ENCODE measurements at regions not wholly inside any gene's neighbourhood (a gene's known extent, or its start where the extent isn't known, plus 50 kb on each side); places are given as distances from the start of the nearest gene placed in this dataset.
"Not testable (repeated sequence)": the region's sequence is repeated elsewhere in the genome, so short reads cannot be mapped to it uniquely, and the experiment has no call there.

GRCh38 chr3:189375532-189375931 is 203.8 kb downstream of the TPRG1 start:
- no peak overlapping the region for H3K4me3 ChIP-seq (replicated peaks; ENCODE audit: insufficient read depth, low read length)
- TF ChIP-seq POLR2AphosphoS5 (IDR thresholded peaks at IDR 0.05; ENCODE audit: low read depth) (no peak), SPI1 (IDR thresholded peaks at IDR 0.05; ENCODE audit: borderline replicate concordance, low read depth) (no peak), CTCF (IDR thresholded peaks at IDR 0.05; ENCODE audit: insufficient read depth, low read length) (no peak), REST (IDR thresholded peaks at IDR 0.05; ENCODE audit: insufficient replicate concordance, low read depth) (no peak), GABPA (IDR thresholded peaks at IDR 0.05; ENCODE audit: low read depth) (no peak)

DNA sequence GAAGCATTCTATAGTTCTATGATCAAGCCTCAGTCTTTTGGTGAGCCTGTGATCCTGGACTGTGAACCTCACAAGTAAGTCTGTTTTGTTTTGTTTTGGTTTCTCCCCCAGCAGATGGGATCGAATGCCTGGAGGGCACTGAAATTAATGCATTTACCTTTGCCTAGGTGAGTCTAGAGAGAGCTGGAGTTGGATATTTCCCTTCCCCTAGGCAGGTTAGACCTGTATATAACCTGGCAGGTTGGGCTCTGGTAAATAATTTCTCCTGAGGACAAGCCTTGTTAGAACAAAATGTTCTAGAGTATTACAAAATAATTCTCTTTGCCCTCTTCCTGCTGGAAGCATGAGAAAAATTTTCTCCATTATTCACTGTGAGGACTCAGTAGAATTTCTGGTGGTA is 211.9 kb downstream of the TPRG1 start:
- no peaks in the 10 kb centered on the region for H3K27me3 ChIP-seq (ENCODE audit: insufficient read depth, poor library complexity, severe bottlenecking)
- H3K4me3 ChIP-seq (replicated peaks; ENCODE audit: insufficient read depth, low read length), result no peak overlapping the region
- H3K27ac ChIP-seq (replicated peaks), result no peak overlapping the region
- no peak for TF ChIP-seq REST (IDR thresholded peaks at IDR 0.05; ENCODE audit: insufficient replicate concordance, low read depth)
- no peak for TF ChIP-seq CTCF (IDR thresholded peaks at IDR 0.05; ENCODE audit: insufficient read depth, low read length)
- no peak for TF ChIP-seq SPI1 (IDR thresholded peaks at IDR 0.05; ENCODE audit: borderline replicate concordance, low read depth)
- TF ChIP-seq POLR2AphosphoS5 (IDR thresholded peaks at IDR 0.05; ENCODE audit: low read depth), result no peak
- no peak for TF ChIP-seq GABPA (IDR thresholded peaks at IDR 0.05; ENCODE audit: low read depth)
- DNase-seq (ENCODE audit: low read depth in 1 of 2, low spot score in 1 of 2), result no peak

More at GRCh38 chr3:189375532-189375931, 203.8 kb downstream of the TPRG1 start:
- Histone ChIP-seq H3K27ac (replicated peaks) (no peak overlapping the region), H3K27me3 (ENCODE audit: insufficient read depth, poor library complexity, severe bottlenecking) (no peaks in the 10 kb centered on the region)
- DNase-seq (ENCODE audit: low read depth in 1 of 2, low spot score in 1 of 2), result no peak

- H3K27me3 ChIP-seq (ENCODE audit: insufficient read depth, poor library complexity, severe bottlenecking); DNase-seq (ENCODE audit: low read depth in 1 of 2, low spot score in 1 of 2); H3K27ac ChIP-seq (replicated peaks); H3K4me3 ChIP-seq (replicated peaks; ENCODE audit: insufficient read depth, low read length): not testable (repeated sequence)
Observed at GRCh38 chr3:189385880-189386279, 214.1 kb downstream of the TPRG1 start.

DNA sequence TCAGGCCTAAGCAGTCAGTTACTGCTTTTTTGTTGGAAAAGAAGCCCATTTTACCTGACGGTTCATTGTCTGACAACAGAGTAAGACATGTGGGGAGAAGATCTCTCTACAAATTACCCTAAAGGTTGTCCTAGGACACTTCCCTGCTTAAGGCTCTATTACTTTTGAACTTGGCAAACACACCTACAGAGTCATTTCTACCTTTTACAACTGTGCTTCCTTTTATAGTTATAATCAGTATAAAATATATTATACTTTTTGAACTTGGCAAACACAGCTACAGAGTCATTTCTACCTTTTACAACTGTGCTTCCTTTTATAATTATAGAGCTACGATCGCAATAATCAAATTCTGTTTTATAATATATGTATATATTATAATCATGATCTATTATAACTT is 215.0 kb downstream of the TPRG1 start:
- no peak overlapping the region for H3K27ac ChIP-seq (replicated peaks)
- H3K4me3 ChIP-seq (replicated peaks; ENCODE audit: insufficient read depth, low read length), result no peak overlapping the region
- DNase-seq (ENCODE audit: low read depth in 1 of 2, low spot score in 1 of 2), result no peak
- TF ChIP-seq REST (IDR thresholded peaks at IDR 0.05; ENCODE audit: insufficient replicate concordance, low read depth), result no peak
- no peak for TF ChIP-seq SPI1 (IDR thresholded peaks at IDR 0.05; ENCODE audit: borderline replicate concordance, low read depth)
- no peak for TF ChIP-seq POLR2AphosphoS5 (IDR thresholded peaks at IDR 0.05; ENCODE audit: low read depth)
- TF ChIP-seq CTCF (IDR thresholded peaks at IDR 0.05; ENCODE audit: insufficient read depth, low read length), result no peak
- no peak for TF ChIP-seq GABPA (IDR thresholded peaks at IDR 0.05; ENCODE audit: low read depth)
- H3K27me3 ChIP-seq (ENCODE audit: insufficient read depth, poor library complexity, severe bottlenecking), result no peaks in the 10 kb centered on the region

All from HL-60 (cell line).